NCI-H345 treated with DMSO at 0.1 percent for 48 hours (cell line): ENCODE measurements at regions not wholly inside any gene's neighbourhood (a gene's known extent, or its start where the extent isn't known, plus 50 kb on each side); places are given as distances from the start of the nearest gene placed in this dataset.
"Not testable (repeated sequence)": the region's sequence is repeated elsewhere in the genome, so short reads cannot be mapped to it uniquely, and the experiment has no call there.

ENCODE experiments used
- DNase-seq: peaks from one replicate; lab custom pipeline; 2025; ENCODE audit not compliant: unreplicated experiment; lab: John Stamatoyannopoulos, UW

DNA sequence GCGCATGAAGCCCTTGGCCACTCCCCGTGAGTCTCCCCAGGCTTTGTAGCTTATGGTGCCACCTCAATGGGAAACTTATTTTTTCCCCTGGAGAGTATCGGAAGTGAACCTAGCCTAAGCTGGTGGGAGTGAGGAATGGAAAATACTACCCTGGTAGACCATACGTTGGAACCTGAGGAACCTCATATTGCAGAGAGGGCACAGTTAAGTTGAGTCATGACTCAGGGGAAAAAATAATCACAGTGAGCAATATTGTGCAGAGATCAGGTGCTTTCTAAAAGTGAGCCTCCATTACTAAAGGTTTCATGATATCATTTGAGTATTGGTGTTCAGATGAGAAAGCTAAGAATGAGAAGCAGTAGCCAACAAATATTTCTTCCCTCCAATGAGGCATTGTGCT is 360.5 kb upstream of the NT5C1B start:
- DNase-seq, result no peak

GRCh38 chr2:18940184-18940583 is 350.8 kb upstream of the NT5C1B start:
- no peak for DNase-seq

DNA sequence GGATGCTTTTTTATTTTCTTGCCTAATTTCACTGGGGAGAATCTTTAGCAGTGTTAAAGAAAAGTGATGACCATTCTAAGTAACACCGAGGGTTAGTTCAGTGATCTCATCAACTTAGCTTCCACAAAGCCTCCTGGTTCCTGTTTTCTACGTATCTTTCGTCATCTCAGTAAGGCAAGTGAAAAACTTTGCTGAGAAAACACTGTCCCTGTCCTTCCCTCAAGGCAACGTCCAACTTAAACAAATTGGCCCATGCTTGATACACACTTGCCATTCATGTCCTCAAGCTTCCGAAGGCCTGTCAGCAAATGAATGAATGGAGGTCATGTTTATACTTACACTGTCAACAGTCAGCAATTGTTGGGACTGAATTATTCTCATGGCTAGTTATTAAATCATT is 350.4 kb upstream of the NT5C1B start:
- DNase-seq, result not testable (repeated sequence)

- DNase-seq, result no peak
These were observed 345.5 kb upstream of the NT5C1B start for GRCh38 chr2:18934886-18935285.

DNA sequence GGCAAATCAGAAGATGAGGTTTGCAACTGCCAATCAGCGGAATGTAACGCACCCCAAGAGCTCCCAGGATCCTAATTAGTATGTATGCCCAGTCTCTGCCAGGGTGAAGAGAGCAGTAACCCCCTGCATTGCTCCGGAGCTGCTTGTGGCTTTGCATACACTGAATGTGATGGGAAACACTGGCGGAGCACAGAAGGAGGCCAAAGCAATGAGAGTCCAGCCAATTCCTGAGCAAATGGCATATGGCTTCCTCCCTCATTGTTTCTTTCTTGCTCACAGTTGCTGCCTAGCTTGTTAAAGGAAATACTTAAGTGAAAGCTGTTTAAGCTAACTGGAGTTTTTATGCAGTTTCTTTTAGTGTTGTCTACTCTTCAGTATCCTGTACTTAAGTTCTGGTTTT is 343.5 kb upstream of the NT5C1B start:
- DNase-seq, result no peak

DNA sequence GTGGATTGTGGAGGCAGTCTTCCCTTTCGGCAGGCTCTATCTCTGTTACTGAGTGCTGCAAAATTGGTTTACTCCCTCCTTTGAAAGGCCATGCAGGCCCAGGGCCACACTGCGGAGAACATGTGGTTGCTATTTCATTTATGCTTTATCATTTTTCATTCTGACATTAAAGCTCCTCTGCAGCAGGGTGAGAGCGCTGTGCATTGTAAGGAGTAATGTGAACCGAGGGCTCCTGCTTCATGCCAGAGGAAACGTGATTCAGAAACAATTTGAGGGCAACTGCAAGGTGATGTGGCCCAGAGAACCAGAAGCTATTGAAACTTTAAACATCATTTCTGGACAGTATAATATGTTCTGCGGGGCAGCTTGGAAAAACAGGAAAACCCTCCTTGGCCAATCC is 341.6 kb upstream of the NT5C1B start:
- DNase-seq, result no peak

DNA sequence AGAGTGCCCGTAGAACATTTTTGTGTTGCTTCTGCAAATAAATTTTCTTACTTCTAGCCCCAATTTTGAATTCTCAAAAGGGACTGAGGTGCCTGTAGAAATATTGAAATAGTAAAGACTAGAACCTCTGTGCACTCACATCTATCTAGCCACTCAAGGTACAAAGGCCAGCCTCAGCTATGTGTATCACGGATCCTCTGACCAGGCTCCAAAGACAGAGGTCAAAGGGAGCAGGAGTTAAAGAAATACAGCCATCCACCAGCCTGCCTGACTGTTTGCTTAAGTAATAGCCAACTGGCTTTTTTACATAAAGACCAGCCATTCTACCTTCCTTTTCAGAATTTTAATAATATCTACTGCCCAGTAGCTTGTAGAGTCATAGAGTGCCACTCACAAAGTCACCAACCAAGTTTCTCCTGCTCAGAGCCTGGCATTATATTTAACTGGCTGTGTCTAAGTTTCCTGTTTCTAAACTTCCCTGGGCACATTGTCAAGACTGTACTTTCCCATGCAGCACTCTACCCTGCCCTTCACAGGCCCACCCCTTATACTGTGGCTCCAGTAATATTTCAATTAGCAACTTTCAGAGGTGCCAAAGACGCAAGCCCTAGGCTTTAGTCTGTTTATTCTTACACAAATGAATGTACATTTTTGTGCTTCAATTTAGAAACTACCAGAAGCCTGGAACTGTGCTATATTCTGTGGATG is 338.3 kb upstream of the NT5C1B start:
- DNase-seq, result no peak

- DNase-seq, result no peak
These were observed 337.5 kb upstream of the NT5C1B start for GRCh38 chr2:18926631-18927524.

DNA sequence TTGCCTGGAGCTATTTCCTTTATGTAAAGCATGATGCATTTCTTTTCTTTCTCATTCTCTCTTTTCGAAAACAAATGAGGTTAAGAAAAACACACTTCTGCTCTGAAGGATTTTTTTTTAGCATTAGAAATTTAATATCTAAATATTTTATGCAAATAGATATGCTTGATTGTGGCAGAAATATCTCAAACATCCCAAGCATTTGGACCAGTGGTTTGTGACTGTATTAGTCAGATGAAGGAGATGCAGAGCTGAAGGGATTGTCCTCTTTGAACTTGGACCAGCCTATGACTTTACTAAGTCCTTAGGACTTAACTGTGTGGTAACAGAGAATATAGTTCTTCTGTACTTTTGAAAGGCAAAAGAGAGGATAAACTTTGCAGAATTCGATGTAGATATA is 335.9 kb upstream of the NT5C1B start:
- DNase-seq, result no peak

- DNase-seq, result no peak
These were observed 335.5 kb upstream of the NT5C1B start for GRCh38 chr2:18924886-18925285.

GRCh38 chr2:18924386-18924785 is 335.0 kb upstream of the NT5C1B start:
- no peak for DNase-seq

DNA sequence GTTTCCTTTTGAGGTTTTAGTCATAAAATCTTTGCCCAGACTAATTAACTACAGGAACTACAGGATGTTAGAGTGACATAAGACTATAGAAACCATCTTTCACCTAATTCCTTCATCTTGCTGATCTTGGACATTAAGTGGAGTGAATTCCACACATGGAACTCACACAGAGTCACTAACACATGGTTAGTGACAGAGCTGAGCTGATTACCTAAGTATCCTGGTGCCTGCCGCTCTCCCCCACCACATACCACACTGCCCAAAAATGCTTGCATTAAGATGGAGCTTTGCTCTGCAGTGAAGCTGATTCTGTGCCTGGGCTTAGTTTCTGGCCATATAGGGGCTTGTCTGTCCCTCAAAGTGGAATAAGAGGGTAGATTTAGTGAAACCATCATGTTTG is 332.9 kb upstream of the NT5C1B start:
- DNase-seq, result no peak

DNA sequence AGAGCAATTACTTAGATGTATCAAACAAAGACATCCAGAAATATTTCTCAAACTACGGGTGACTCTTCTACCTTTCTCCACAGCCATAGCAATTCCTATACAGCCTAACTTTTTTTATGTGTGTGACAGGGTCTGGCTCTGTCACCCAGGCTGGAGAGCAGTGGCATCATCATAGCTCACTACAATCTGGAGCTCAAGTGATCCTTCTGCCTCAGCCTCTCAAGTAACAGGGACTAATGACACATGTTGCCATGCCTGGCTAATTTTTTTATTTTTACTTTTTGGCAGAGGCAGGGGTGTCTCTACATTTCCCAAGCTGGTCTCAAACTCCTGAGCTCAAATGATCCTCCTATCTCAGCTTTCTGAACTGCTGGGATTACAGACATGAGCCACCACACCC is 328.9 kb upstream of the NT5C1B start:
- DNase-seq, result no peak

DNA sequence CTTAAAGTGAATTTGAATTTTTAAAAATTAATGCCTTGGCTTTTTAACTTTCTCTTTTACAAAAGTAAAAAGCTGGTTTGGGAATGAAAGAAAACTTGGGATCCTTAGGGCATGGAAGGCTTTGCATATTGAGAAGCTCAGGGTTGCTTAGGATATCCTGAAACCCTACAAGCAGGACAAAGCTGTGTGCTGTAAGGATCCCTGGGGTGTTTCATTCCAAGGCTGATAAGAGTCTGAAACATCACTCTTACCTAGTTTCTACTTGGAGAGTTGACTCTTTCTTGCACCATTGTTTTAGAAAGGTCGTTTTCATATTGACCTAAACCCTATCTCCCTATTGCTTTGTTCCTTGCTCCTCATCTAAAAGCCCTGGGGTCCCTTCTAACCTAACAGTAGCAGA is 325.9 kb upstream of the NT5C1B start:
- no peak for DNase-seq

GRCh38 chr2:18913512-18913911 is 324.1 kb upstream of the NT5C1B start:
- DNase-seq, result no peak

GRCh38 chr2:18912225-18912888 is 323.0 kb upstream of the NT5C1B start:
- DNase-seq, result no peak

DNA sequence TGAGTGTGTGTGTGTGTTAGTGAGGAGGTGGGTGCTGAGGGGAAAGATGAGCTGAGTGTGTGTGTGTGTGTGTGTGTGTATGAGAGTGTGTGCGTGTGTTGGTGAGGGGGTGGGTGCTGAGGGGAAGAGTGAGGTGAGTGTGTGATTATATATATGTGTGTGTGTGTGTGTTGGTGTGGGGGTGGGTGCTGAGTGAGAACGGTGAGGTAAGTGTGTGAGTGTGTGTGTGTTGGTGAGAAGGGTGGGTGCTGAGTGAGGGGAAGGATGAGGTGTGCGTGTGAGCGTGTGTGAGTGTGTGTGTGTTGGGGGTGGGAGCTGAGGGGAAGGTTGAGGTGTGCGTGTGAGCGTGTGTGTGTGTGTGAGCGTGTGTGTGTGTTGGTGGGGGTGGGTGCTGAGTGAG is 322.0 kb upstream of the NT5C1B start:
- no peak for DNase-seq

GRCh38 chr2:18910843-18911242 is 321.5 kb upstream of the NT5C1B start:
- DNase-seq, result no peak

- DNase-seq, result no peak
These were observed 318.6 kb upstream of the NT5C1B start for GRCh38 chr2:18907937-18908336.

DNA sequence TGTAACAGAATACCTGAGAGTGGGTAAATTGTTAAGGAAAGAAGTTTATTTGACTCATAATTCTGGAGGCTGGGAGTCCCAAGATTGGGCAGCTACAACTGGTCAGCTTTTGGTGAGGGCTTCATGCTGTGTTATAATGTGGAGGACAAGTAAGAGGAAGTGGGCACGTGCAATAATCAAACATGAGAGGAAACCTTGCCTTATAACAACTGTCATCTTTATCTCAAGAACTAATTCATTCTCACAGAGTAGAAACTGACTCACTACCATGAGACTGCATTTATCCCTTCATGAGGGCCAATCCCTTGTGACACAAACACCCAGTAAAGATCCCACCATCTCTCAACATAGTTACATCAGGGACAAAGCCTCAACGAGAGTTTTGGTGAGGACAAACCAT is 318.1 kb upstream of the NT5C1B start:
- DNase-seq, result no peak

DNA sequence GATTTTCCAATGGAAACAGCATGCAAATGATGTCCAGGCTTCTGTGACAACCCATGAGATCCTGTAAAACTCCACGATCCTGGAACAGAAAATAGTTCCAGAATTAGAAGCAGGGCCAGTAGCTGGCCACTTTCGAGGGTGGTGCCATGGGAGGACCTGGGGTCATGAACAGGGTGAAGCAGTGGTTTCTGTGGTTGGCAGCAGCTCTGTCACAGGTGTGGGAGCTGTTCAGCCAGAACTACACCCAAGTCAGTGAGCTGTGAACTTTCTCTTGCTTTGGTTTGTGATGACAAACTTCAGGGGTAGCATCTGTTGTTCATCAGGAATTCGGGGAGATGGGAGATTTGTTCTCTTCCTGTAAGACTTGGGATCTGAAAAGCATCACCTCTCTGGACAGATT is 314.4 kb upstream of the NT5C1B start:
- no peak for DNase-seq

GRCh38 chr2:18901242-18901641 is 311.9 kb upstream of the NT5C1B start:
- DNase-seq, result no peak
